MM.1S (cell line): ENCODE measurements at regions not wholly inside any gene's neighbourhood (a gene's known extent, or its start where the extent isn't known, plus 50 kb on each side); places are given as distances from the start of the nearest gene placed in this dataset.

Experiments used
- DNase-seq: peaks from one replicate; pipeline ENCODE4 v3.0.0-alpha.2; 2015
- H2AFZ ChIP-seq: fragments of 300-600 bp; sonication (generic); 2 replicates; pipeline ENCODE4 v1.6.0; 2016; ENCODE audit warnings: antibody characterized with exemption, low read length
- H3F3A ChIP-seq: fragments of 300-600 bp; sonication (generic); 2 replicates; pipeline ENCODE4 v1.6.1; 2016; ENCODE audit warnings: mild to moderate bottlenecking, antibody characterized with exemption, low read length, moderate library complexity, mixed read lengths; ENCODE audit not compliant: insufficient read depth
- H3K27ac ChIP-seq: fragments of 300-600 bp; sonication (generic); 2 replicates; pipeline ENCODE4 v1.5.1; 2016; ENCODE audit warnings: mild to moderate bottlenecking, low read length
- H3K27me3 ChIP-seq: fragments of 300-600 bp; sonication (generic); replicated peaks from 2 replicates; pipeline ENCODE4 v1.6.0; 2016; ENCODE audit warnings: low read length; ENCODE audit not compliant: insufficient read depth
- H3K36me3 ChIP-seq: fragments of 300-600 bp; sonication (generic); replicated peaks from 2 replicates; pipeline ENCODE4 v1.6.1; 2016; ENCODE audit warnings: mild to moderate bottlenecking, low read length, mixed read lengths; ENCODE audit not compliant: insufficient read depth
- H3K4me1 ChIP-seq: fragments of 300-600 bp; sonication (generic); 2 replicates; pipeline ENCODE4 v1.6.1; 2016; ENCODE audit warnings: low read length, mixed read lengths
- H3K4me2 ChIP-seq: fragments of 300-600 bp; sonication (generic); 2 replicates; pipeline ENCODE4 v1.6.0; 2016; ENCODE audit warnings: low read depth, low read length
- H3K4me3 ChIP-seq: fragments of 300-600 bp; sonication (generic); 2 replicates; pipeline ENCODE4 v1.5.1; 2016; ENCODE audit warnings: low read length, mixed read lengths
- H3K79me2 ChIP-seq: fragments of 300-600 bp; sonication (generic); 2 replicates; pipeline ENCODE4 v1.6.1; 2016; ENCODE audit warnings: mixed run types, low read length, mixed read lengths
- H3K9ac ChIP-seq: fragments of 300-600 bp; sonication (generic); 2 replicates; pipeline ENCODE4 v1.6.1; 2016; ENCODE audit warnings: low read length, mixed read lengths
- H3K9me2 ChIP-seq: fragments of 300-600 bp; sonication (generic); replicated peaks from 2 replicates; pipeline ENCODE4 v1.6.1; 2016; ENCODE audit warnings: mild to moderate bottlenecking, low read length, mixed read lengths; ENCODE audit not compliant: insufficient read depth
- H3K9me3 ChIP-seq: fragments of 300-600 bp; sonication (generic); replicated peaks from 2 replicates; pipeline ENCODE4 v1.6.1; 2016; ENCODE audit warnings: mild to moderate bottlenecking, low read length, mixed read lengths; ENCODE audit not compliant: insufficient read depth
- H4K20me1 ChIP-seq: fragments of 300-600 bp; sonication (generic); 2 replicates; pipeline ENCODE4 v1.6.1; 2016; ENCODE audit warnings: mild to moderate bottlenecking, low read length, moderate library complexity, mixed read lengths; ENCODE audit not compliant: insufficient read depth
- EZH2 ChIP-seq: fragments of 300-600 bp; sonication (generic); optimal IDR thresholded peaks from 2 replicates; pipeline ENCODE3; 2017; ENCODE audit warnings: low read depth, mild to moderate bottlenecking, antibody characterized with exemption, low read length, mixed read lengths
- EZH2phosphoT487 ChIP-seq: fragments of 300-600 bp; sonication (generic); IDR thresholded peaks from 2 replicates; pipeline ENCODE4 v1.6.1; 2018; ENCODE audit warnings: antibody characterized with exemption, low read length
- TF ChIP-seq, protein P1 (sequence below): fragments of 300-600 bp; sonication (generic); IDR thresholded peaks from 2 replicates; pipeline ENCODE4 v1.5.1; 2016; ENCODE audit warnings: antibody characterized with exemption, low read length, mixed read lengths

DNA sequence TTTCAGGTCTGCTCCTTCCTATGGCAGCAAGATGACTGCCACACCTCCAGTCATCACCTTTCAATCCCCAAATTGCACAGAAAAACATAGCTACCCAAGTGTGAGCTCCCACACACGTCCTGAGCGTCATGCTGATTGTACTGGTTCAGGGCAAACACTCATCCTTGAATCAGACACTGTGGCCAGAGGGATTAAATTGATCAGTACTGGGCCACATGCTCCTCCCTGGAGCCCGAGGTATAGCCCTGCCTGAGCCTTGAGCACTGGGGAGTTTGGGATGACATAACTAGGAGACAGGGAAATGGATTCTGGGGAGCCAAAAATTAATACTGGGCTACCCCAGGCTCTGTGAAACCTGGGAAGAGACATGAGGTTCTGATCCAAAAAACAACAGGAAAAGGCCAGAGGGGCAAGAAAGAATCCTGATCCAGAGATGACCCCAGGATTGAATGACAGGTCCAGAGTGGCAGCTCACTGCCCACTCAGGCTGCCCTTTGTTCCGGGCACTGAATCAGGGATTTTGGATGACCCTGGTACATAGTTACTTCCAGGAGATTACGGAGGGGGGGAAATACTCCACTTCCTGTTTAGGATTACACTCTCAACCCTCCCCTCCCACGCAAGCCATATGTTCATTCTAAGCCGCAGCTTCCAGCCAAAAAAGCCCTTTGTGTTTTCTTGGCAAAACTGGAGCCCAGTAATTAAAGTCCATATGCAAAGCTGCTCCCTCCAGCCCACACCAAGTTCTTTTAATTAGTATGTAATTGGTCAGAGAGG is 141.6 kb upstream of the SPRY4 start:
- no peaks in the 10 kb centered on the region for H3K36me3 ChIP-seq
- no peaks in the 10 kb centered on the region for H3K4me1 ChIP-seq
- TF ChIP-seq EZH2phosphoT487 (no peak), EZH2 (no peak)
- TF ChIP-seq, protein P1, sequence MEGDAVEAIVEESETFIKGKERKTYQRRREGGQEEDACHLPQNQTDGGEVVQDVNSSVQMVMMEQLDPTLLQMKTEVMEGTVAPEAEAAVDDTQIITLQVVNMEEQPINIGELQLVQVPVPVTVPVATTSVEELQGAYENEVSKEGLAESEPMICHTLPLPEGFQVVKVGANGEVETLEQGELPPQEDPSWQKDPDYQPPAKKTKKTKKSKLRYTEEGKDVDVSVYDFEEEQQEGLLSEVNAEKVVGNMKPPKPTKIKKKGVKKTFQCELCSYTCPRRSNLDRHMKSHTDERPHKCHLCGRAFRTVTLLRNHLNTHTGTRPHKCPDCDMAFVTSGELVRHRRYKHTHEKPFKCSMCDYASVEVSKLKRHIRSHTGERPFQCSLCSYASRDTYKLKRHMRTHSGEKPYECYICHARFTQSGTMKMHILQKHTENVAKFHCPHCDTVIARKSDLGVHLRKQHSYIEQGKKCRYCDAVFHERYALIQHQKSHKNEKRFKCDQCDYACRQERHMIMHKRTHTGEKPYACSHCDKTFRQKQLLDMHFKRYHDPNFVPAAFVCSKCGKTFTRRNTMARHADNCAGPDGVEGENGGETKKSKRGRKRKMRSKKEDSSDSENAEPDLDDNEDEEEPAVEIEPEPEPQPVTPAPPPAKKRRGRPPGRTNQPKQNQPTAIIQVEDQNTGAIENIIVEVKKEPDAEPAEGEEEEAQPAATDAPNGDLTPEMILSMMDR: no peak
- no peak overlapping the region for H3K4me2 ChIP-seq
- no peaks in the 10 kb centered on the region for H4K20me1 ChIP-seq
- no peak overlapping the region for H3K9ac ChIP-seq
- H2AFZ ChIP-seq: no peak overlapping the region
- no peak overlapping the region for H3K4me3 ChIP-seq
- H3K9me3 ChIP-seq: no peaks in the 10 kb centered on the region
- H3K79me2 ChIP-seq: no peaks in the 10 kb centered on the region
- H3F3A ChIP-seq: no peaks in the 10 kb centered on the region
- no peak overlapping the region for H3K27ac ChIP-seq
- no peaks in the 10 kb centered on the region for H3K27me3 ChIP-seq
- H3K9me2 ChIP-seq: no peaks in the 10 kb centered on the region
- no peak for DNase-seq

DNA sequence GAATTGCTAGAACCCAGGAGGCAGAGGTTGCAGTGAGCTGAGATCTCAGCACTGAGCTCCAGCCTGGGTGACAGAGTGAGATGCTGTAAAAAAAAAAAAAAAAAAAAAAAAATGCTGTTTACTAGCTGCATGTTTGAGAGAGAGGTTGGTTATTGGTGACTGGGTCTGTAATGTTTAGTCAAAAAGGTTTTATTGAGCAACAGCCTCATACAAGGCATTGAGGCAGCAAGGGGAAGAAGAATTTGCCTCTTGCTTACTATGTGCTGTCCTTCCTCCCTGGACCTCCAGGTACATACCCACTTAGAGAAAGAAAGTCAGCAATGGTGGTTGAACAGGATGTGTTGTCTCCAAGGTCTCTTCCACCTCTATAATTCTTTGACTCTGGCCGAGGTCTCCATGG is 140.7 kb upstream of the SPRY4 start:
- Histone ChIP-seq H3K4me2 (no peak overlapping the region), H3K36me3 (no peaks in the 10 kb centered on the region), H3K4me1 (no peaks in the 10 kb centered on the region), H3K79me2 (no peaks in the 10 kb centered on the region), H3F3A (no peaks in the 10 kb centered on the region), H3K9ac (no peak overlapping the region), H3K9me3 (no peaks in the 10 kb centered on the region), H3K27ac (no peak overlapping the region), H3K27me3 (no peaks in the 10 kb centered on the region), H3K4me3 (no peak overlapping the region), H3K9me2 (no peaks in the 10 kb centered on the region), H2AFZ (no peak overlapping the region), H4K20me1 (no peaks in the 10 kb centered on the region)
- TF ChIP-seq EZH2phosphoT487: no peak
- no peak for TF ChIP-seq EZH2
- TF ChIP-seq, protein P1: no peak
- no peak for DNase-seq

DNA sequence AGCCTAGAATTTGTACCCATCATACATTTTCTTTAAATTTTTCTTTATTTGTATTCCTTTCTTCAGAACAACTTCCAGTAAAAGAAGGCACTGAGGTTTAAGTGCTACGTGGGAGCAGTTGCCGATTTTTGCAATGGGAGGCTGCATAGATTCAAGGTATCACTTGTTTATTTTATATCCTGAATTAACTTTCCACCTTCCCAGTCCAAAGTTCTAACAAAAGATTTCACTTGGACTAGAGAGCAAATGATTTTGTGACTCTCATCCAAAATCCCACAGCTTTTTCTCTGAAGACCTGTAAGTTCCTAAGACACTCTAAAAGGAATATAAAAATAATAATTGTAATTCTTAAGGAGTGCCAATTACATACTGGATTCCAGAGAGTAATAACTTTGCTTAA is 139.1 kb upstream of the SPRY4 start:
- H3F3A ChIP-seq: no peaks in the 10 kb centered on the region
- DNase-seq: no peak
- H3K9me3 ChIP-seq: no peaks in the 10 kb centered on the region
- no peaks in the 10 kb centered on the region for H3K27me3 ChIP-seq
- no peak overlapping the region for H2AFZ ChIP-seq
- H3K4me2 ChIP-seq: no peak overlapping the region
- no peaks in the 10 kb centered on the region for H3K4me1 ChIP-seq
- H3K4me3 ChIP-seq: no peak overlapping the region
- no peaks in the 10 kb centered on the region for H3K79me2 ChIP-seq
- no peak overlapping the region for H3K27ac ChIP-seq
- no peak overlapping the region for H3K9ac ChIP-seq
- no peaks in the 10 kb centered on the region for H3K36me3 ChIP-seq
- H4K20me1 ChIP-seq: no peaks in the 10 kb centered on the region
- no peaks in the 10 kb centered on the region for H3K9me2 ChIP-seq
- TF ChIP-seq EZH2 (no peak), EZH2phosphoT487 (no peak)
- TF ChIP-seq, protein P1: no peak
